GM04504 (cell line): ENCODE measurements at regions not wholly inside any gene's neighbourhood (a gene's known extent, or its start where the extent isn't known, plus 50 kb on each side); places are given as distances from the start of the nearest gene placed in this dataset.
"Not testable (repeated sequence)": the region's sequence is repeated elsewhere in the genome, so short reads cannot be mapped to it uniquely, and the experiment has no call there.

ENCODE experiments used
- DNase-seq: peaks from one replicate; pipeline ENCODE4 v3.0.0-alpha.2; 2012; ENCODE audit warnings: low read depth

DNA sequence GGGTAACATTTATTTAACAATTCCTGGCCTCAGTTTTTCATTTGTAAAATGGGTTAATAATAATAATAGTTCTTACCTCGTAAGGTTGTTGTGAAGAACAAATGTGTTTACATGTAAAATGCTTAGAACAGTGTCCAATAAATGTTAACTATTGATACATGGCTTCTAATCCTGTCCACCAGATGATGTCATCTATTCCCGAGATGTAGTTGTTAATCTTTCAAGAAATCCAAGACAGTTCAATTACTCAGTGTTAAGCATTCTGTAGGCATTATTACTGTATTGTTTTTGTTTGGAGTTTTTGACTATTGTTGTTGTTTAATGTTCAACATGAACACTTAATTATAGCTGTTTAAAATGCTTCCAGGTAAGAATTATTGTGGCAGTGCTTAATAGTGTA is 131.0 kb upstream of the FNDC3A start:
- no peak for DNase-seq

DNA sequence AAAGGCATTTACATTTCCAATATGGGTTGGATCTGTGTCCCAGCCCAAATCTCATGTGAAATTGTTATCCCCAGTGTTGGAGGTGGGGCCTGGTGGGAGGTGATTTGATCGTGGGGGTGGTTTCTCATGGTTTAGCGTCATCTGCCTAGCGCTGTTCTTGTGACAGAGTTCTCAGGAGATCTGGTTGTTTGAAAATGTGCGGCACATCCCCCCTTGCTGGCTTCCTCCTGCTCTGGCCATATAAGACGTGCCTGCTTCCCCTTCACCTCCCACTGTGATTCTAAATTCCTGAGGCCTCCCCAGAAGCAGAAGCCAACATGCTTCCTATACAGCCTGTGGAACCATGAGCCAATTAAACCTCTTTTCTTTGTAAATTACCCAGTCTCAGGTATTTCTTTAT is 126.2 kb upstream of the FNDC3A start:
- DNase-seq = no peak

GRCh38 chr13:48851707-48852106 is 124.0 kb upstream of the FNDC3A start:
- no peak for DNase-seq

- DNase-seq = no peak
Observed at GRCh38 chr13:48852911-48853727, 122.6 kb upstream of the FNDC3A start.

GRCh38 chr13:48853728-48854102 is 122.0 kb upstream of the FNDC3A start:
- DNase-seq = no peak

DNA sequence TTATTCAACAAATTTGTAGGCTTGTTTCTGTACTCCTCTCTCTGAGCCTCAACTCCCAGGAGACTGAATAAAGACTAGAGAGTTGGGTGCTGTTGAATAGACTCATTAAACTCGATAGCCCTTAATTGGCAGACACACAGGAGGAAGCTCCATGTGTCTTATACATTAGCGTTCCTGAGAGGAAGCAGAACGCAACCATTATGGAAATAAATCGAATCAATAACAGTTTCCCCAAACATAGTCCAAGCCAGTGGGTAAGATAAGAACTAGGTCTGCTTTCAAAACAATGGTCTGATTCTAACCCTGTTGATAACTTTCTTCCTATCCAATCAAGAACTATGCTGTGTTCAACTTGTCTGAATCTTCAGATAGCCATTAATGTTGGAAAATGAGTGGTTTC is 118.1 kb upstream of the FNDC3A start:
- DNase-seq = no peak

GRCh38 chr13:48858122-48858902 is 117.4 kb upstream of the FNDC3A start:
- DNase-seq = no peak

DNA sequence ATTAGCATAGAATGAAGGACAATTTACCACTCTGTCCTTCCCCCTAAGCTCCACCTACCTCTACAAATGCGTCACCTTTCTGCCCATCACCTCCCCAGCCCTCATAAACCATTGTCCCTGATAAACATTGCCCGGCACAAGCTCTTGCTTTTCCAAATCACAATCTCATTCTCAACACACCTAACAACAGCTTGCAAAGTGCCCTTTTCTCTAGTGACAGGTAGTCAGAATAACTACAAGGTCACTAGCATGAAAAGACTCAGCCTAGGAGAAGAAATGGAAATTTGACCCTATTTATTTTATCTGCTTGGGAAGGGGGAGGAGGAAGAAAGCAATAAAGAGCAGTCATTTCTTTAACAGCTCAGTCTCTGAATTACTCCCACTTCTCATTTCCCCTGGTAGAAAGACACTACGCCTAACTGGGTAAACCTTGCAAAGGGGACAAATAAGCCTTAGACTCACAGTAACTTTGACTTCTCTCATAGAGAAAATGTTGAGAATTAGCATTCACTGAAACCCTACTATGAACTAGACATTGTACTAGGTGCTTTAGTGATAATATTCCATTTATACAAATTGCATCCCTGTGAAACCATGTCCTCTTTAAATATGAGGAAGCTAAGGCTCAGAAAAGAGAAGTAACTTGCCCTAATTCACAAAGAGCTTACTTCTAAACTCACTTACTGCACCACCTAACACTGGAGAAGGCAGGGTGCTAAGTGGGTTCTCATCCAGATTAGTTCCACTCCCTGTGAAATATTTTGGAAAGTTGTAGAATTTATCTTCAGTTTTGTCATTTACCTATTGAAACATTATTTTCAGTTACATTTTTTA is 116.2 kb upstream of the FNDC3A start:
- DNase-seq = no peak

DNA sequence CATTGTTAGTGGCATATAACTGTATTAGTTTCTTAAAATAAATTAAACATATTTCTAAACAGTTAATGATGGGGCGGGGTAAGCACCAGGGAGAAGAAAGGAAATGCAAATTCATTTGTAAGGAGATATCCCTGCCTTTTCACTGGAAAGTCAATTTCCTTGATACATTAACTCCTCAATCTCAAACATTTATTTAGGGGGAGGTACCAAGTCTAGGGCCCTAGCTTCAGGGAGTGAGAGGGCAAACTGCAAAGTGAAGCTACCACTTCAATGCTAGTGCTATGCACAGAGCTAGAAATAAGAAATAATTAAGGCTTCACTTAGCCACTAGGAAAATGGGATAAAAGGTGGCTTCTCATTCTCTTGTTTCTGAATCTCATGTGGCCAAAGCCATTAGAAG is 115.3 kb upstream of the FNDC3A start:
- no peak for DNase-seq

DNA sequence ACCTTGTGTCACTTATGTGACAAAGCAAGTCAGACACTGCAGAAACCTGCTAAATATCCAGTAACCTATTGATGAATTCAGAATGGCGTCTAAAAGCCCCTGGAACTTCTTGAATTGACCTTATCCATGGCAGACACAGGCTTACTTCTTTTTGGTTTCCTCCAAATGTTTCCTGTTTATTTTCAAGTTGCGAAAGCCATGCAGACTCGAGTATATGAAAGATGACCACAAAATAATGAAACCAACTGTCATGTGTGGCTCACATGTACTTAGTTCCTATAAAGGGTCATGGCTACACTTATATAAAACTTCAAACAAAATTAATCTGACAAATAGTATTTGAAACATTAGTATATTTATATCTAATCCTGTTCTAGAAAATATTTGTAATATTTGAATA is 113.1 kb upstream of the FNDC3A start:
- DNase-seq = no peak

- no peak for DNase-seq
Observed at GRCh38 chr13:48864100-48864499, 111.6 kb upstream of the FNDC3A start.

GRCh38 chr13:48866249-48866648 is 109.5 kb upstream of the FNDC3A start:
- DNase-seq = no peak

- DNase-seq = no peak
Observed at GRCh38 chr13:48873081-48873480, 102.6 kb upstream of the FNDC3A start.

GRCh38 chr13:48873587-48873986 is 102.1 kb upstream of the FNDC3A start:
- DNase-seq = no peak

GRCh38 chr13:48874165-48874564 is 101.5 kb upstream of the FNDC3A start:
- no peak for DNase-seq

DNA sequence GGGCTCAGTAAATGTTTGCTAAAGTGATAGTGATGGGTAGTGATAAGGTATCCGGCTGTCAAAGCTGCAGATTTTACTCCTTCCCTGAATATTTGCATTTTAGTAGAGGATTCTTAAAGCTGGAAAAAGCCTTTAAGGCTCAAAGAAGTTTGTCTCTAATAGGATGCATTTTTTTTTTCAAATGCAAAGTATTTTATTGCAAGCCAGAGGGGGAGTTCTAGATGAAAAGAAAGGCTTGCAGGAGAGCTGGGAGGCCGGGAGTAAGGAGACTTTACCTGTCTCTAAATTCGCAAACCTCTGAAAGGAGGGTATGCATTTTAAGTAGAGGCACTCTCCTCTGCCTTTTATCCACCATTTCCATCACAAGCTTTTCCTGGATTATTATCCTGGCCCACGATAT is 100.7 kb upstream of the FNDC3A start:
- no peak for DNase-seq

GRCh38 chr13:48876289-48876688 is 99.4 kb upstream of the FNDC3A start:
- no peak for DNase-seq

DNA sequence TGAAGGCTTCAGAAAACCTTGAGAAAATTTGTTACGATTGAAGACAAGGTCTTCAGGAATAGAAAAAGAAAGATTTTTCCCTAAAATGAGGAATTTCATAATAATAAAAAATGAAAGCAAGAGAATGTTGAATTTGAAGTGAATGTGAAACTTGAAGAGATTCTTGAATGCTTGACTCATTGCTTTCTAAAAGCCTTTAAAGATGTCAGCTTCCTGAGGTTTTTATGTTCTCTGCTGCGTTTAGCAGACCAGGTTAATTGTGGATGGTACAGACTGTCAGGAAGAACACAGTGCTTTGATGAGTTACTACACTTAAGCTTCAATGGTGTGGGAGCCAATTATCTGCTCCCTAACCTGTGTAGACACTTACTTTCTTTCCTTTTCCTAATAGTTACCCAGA is 96.3 kb upstream of the FNDC3A start:
- no peak for DNase-seq

DNA sequence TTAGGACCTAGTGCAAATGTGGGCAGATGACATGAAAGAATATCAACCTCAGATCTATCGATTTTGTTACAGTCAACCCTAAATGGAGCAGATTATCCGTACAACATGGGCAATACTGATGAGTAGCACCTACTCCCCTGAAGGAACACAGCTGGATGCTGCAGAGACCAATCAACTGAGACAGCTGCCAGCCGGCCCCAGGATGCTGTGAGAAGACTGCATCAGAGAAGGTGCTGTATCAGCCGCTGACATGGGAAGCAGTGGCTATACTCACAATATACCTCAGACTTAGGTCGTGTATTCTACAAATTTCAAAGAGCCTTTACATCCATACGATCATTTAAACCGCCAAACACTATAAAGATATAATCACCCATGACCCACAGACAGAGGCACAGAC is 95.9 kb upstream of the FNDC3A start:
- DNase-seq = no peak

DNA sequence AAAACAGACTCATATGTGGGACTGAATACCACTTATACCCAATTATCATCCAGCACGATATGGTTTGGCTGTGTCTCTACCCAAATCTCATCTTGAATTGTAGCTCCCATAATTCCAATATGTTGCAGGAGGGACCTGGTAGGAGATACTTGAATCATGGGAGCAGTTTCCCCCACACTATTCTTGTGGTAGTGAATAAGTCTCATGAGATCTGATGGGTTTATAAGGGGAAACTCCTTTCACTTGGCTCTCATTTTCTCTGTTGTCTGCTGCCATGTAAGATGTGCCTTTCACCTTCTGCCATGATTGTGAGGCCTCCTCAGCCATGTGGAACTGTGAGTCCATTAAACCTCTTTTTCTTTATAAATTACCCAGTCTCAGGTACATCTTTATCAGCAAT is 91.9 kb upstream of the FNDC3A start:
- not testable (repeated sequence) for DNase-seq

DNA sequence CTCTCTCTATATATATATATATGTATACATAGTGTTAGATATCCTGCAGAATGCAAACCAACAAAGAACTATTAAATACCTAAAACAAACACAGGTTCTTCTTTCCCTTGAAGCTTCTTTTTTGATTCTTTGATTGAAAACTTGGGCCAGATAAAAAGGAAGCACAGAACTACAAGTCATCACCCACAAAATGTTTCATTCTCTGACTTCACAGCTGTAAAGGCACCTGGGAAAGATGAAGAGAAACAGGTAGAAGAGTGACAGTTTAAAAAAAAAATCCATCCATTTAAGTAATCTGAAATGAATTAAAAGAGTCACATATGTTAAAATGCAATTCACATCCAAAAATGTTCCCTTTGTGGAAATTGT is 90.7 kb upstream of the FNDC3A start:
- no peak for DNase-seq

DNA sequence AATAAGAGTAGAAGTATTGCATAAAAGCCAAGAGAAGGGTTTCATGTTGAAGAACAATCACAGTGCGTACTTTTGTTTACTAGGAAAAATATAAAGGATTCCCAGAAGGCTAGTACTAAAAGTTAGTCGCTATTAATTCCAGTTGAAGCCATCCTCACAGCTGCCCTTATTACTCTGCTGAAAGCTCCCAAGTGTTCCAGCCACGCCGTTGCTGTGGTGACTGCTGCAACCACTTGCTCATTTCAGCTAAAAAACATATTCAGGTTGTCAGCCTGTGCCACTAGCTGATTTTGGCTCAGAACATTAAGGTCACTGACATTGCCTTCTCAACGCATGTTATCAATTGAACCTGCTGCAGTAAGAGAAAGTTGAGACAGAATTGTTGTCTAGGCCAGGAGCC is 87.1 kb upstream of the FNDC3A start:
- DNase-seq = no peak

- DNase-seq = no peak
Observed at GRCh38 chr13:48890391-48890790, 85.3 kb upstream of the FNDC3A start.
